RWPE1 (cell line): ENCODE measurements at regions not wholly inside any gene's neighbourhood (a gene's known extent, or its start where the extent isn't known, plus 50 kb on each side); places are given as distances from the start of the nearest gene placed in this dataset.

Experiments used
- CTCF ChIA-PET: fragments of 350-600 bp; sonication (Branson Sonifier 250); formaldehyde crosslinking; extraction: SDS; loops from one replicate; lab custom pipeline; 2021; lab: Yijun Ruan, JAX
- POLR2A ChIA-PET: fragments of 400-600 bp; formaldehyde crosslinking; extraction: SDS; loops from one replicate; lab custom pipeline; 2020; ENCODE audit warnings: antibody characterized with exemption; ENCODE audit not compliant: low non-redundant PET; lab: Yijun Ruan, JAX
- DNase-seq: peaks from one replicate; pipeline ENCODE4 v3.0.0; 2012; ENCODE audit warnings: low spot score
- H3K27ac ChIP-seq: fragments of 450-650 bp; 2 replicates; pipeline ENCODE4 v1.5.1; 2017
- CTCF ChIP-seq: fragments of 450-650 bp; conservative IDR thresholded peaks from 2 replicates; pipeline ENCODE4 v1.5.1; 2017; ENCODE audit warnings: low read depth, mild to moderate bottlenecking

GRCh38 chr4:180682776-180683175 is 1560.4 kb upstream of the TENM3 start:
- no peak for TF ChIP-seq CTCF
- no peak overlapping the region for H3K27ac ChIP-seq
- CTCF ChIA-PET, result no interaction called here
- DNase-seq, result no peak
- POLR2A ChIA-PET, result no interaction called here

GRCh38 chr4:180683186-180683585 is 1560.0 kb upstream of the TENM3 start:
- ChIA-PET POLR2A (no interaction called here), CTCF (no interaction called here)
- no peak overlapping the region for H3K27ac ChIP-seq
- no peak for DNase-seq
- TF ChIP-seq CTCF, result no peak

- POLR2A ChIA-PET, result no interaction called here
- no peak overlapping the region for H3K27ac ChIP-seq
- CTCF ChIA-PET, result no interaction called here
- TF ChIP-seq CTCF, result no peak
- DNase-seq, result no peak
Measured at GRCh38 chr4:180688480-180688879, 1554.7 kb upstream of the TENM3 start.

- ChIA-PET POLR2A (no interaction called here), CTCF (no interaction called here)
- TF ChIP-seq CTCF, result no peak
- DNase-seq, result no peak
- no peak overlapping the region for H3K27ac ChIP-seq
Measured at GRCh38 chr4:180694875-180695274, 1548.3 kb upstream of the TENM3 start.

- H3K27ac ChIP-seq, result no peak overlapping the region
- DNase-seq, result no peak
- ChIA-PET CTCF (interaction anchor here (0.7 kb wide), 1 partner anchor 18 kb away, joined by 3 read pairs; no protein-coding TSS in a partner anchor), POLR2A (no interaction called here)
- TF ChIP-seq CTCF, result no peak
Measured at GRCh38 chr4:180695851-180696250, 1547.4 kb upstream of the TENM3 start.

GRCh38 chr4:180696460-180697092 is 1546.6 kb upstream of the TENM3 start:
- CTCF ChIA-PET, result no interaction called here
- TF ChIP-seq CTCF, result no peak

More at GRCh38 chr4:180696460-180697092, 1546.6 kb upstream of the TENM3 start:
- H3K27ac ChIP-seq, result no peak overlapping the region
- POLR2A ChIA-PET, result no interaction called here
- DNase-seq, result no peak
